IPS DF 4.7 (cell line): ENCODE measurements at regions not wholly inside any gene's neighbourhood (a gene's known extent, or its start where the extent isn't known, plus 50 kb on each side); places are given as distances from the start of the nearest gene placed in this dataset.

ENCODE experiments used
- DNase-seq: peaks from one replicate; pipeline ENCODE4 v3.0.0-alpha.2; 2013; ENCODE audit warnings: low spot score; ENCODE audit errors: extremely low read depth

DNA sequence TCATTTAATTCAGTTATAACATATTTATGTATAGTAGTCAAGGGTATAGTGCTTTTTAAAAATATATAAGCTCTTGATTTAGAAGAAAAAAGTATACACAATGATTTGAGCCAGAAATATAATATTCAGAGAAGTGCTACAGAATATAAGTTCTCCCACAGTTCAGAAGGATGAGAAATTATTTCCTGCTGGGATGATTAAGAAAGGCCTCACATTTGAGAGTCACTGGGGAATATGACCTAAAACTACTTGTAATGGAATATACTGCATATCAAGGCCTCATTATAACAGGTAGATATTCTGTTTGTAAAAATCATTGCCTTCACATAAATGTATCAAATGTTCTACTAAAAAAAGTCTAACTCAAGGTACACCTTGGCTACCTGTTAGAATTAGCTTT, 203.5 kb downstream of the MBD2 start:
- no peak for DNase-seq

DNA sequence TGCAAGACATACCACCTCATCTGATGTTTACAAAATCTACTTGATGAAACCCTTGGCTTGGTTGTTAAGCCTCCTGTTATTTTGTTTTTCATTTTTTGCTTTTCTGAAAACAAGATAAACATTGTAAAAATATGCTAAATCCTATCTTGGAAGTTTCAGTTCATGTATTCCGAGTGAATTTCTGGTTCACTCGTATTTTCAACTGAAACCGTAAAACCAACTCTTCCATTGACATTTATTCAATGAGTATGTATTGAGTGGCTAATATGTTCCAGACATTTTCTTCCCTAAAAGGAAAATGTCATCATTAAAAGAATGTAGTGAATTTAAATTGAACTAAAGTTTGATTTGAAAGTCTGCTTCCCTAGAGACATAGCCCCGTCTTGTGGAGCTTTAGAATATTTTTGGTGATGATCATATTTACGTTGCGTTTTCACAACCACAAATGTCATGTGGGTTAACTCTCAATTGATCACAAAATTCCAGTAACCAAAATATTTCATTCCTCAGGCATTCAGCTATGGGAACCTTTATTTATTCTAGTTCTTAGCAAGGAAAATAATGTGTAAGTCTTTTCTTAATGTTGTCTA, 204.2 kb downstream of the MBD2 start:
- no peak for DNase-seq

DNA sequence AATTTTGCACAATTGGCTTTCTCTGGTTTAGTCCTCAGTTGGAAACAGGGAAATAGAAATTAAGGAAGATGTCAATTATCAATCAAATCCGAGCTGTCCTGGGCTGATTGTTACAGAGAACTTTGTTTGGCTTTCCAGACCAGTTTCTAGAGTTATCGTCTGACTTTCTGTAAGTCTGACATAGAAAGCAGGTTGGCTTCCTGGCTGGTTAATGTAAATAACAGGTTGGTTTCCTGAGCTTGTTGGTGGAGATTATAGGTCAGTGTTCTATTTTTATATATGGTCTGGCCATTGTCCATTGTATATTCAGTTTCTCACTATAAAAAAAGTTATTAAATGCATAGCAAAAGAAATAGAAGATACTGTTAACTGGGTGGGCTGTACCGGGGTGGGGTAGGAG, 204.8 kb downstream of the MBD2 start:
- no peak for DNase-seq

DNA sequence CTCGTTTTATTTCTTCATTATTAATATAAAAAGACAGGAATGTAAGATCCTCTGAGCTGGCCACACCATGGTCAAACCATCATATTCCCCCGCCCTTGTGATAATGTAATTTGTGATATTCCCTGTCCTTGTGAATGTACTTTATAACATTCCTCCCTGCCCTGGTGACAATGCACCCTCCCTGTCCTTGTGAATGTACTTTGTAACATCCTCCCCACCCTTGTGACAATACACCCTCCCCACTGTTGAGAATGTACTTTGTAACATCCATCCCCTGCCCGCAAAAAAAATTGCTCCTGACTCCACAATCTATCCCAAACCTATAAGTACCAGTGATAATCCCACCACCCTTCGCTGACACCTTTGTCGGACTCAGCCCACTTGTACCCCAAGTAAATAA, 211.0 kb downstream of the MBD2 start:
- DNase-seq, result no peak

DNA sequence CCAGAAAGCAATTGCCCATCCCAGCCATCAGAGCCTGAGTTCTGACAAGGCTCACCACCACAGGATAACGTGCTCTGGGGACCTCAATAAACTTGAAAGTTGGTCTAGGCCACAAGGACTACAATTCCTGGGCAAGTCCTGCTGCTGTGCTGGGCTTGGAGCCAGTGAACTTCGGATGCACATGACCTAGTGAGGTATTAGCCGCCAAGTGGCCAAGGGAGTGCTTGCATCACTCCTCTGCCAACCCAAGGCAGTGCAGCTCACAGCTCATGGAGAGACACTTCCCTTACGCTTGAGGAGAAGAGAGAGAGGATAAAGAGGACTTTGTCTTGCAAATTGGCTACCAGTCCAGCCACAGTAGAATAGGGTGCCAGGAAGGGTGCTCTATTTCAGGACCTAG, 219.6 kb downstream of the MBD2 start:
- peak; percentile 44 for DNase-seq

DNA sequence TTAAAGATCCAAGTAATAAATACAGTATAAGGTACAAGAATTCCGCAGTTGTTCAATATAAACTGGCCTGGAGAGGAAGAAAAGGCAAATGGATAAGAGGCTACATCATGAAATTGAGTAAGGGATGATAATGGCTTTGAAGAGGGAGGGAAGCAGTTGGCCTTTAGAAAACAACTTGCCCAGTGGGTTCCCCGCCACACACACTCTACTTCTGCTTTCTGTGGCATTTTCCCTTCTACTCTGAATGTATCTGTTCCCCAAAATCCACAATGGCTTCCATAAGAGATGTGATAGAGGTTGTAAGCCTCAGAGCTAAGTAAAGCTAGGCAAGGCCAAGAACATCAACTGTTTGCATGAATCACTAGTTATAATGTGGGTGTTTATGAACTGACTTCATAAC, 221.3 kb downstream of the MBD2 start:
- DNase-seq, result no peak

DNA sequence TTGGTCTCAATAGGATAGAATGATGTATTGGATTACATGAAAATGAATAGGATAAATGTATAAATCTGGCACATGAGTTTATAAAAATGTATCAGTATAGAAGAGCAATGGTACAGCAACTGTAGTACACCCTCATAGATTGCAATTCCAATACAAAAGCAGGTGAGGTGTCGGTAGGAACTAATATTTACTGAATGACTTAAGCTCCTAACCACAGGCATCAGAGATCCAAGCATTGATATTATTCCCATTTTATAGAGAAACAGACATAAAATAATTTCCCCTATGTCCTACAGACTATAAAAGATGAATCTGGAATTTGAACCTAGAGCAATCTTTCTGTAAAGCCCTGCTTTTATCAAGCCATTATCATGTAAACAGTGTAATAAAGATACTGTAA, 227.4 kb downstream of the MBD2 start:
- no peak for DNase-seq

DNA sequence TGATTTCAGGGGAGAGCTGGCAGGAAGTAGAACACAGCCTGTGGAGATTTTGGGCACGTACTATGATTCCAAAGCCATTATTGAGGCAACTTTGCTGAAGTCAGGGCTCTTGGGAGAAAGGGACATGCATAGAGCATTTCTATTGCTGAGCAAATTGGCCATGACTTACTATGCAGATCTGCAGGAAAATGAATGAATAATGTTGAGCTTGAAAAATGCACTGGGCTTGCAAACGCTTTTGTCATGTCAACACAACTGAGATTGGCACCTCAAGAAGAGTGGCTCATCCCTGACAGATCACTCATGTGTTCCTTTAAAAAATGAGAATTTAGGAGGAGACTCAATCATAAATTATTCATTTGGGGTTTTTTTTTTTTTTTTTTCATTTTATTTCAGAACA, 230.5 kb downstream of the MBD2 start:
- no peak for DNase-seq

DNA sequence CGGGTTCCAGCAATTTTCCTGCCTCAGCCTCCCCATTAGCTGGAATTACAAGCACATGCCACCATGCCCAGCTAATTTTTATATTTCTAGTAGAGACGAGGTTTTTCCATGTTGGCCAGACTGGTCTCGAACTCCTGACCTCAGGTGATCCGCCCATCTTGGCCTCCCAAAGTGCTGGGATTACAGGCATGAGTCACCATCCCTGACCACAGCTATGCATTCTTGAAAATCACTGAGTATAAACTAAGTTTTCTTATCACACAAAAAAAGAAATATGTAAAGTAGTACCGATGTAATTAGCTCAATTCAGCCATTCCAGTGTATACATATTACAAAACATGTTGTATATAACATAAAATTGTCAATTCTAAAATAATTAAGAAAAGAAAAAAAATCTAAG, 232.7 kb downstream of the MBD2 start:
- no peak for DNase-seq

DNA sequence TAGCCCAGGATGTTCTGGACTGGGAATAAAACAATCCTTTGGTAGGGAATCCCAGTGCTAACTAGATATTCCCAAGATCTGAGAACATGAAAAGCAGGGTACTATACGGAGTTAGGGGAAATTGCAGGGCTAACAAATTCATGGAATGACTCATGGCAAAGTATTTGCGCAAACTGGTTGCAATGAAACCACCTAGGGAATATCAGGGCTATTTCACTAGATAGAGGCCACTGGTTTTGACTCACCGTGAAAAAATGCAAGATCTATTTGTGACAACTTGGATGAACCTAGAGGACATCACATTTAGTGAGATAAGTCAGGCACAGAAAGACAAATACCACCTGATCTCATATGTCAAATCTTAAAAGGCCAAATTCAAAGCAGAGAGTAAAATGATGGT, 233.3 kb downstream of the MBD2 start:
- no peak for DNase-seq

DNA sequence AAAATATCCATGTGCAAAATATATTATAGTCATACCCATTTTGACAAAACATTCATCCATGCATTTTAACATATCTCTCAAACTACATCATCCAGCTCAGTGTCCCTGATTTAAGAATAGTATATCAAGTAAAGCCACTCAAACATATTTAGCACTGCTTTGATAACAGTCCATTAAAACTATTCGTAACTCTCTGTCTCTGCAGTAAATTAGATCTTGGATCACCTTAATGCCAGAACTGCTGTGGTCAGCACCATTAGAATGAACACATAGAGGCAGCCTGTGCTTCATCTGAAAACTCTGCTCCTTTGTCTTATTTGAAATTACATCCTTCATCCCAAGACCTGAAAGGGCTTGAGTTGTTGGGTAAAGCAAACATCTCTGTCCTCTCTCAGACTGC, 234.0 kb downstream of the MBD2 start:
- DNase-seq, result no peak

DNA sequence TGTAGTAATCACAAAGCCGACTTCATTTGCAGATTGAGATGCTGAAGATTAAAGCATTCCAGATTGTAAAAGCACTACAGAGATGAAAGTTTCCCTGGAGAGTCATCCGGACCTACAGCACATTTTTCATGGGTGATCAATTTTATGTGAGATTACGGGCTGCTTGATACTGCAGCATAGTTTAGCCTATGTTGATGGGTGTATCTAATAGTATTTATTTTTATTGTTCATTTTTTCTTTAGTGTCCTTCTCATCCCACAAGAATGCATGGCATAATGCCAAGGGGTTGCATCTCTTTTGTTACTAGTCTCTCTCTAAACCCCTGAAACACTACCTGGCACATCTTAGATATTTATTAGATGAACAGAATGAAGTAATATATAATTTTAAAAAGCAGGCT, 240.4 kb downstream of the MBD2 start:
- DNase-seq, result no peak

DNA sequence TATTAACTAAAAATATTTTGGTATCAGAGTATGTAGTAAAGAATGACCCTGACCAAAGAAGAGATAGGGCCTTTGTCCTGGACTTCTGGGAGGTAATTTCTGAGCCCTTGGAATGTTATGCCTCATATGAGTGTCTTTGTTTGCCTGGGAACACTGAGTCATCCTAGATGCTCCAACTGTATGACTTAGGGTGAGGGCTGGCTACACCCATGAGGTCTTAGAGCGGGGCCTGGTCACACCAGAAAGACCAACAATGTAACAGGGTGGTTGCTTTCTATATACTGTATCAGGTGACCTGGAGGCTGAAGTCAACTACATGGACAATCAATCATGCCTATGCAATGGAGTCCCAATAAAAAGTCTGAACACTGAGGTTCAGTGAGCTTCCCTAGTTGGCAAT, 253.1 kb downstream of the MBD2 start:
- no peak for DNase-seq

DNA sequence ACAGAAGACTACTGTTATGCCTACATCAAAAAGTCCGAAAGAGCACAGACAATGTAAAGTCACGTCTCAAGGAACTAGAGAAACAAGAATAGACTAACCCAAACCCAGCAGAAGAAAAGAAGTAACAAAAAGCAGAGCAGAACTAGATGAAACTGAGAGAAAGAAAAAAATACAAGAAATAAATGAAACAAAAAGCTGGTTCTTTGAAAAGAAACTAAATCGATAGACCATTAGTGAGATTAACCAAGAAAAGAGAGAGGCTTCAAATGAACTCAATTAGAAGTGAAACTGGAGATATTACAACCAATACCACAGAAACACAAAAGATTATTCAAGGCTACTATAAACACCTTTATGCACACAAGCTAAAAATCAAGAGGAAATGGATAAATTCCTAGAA, 271.8 kb downstream of the MBD2 start:
- DNase-seq, result no peak

DNA sequence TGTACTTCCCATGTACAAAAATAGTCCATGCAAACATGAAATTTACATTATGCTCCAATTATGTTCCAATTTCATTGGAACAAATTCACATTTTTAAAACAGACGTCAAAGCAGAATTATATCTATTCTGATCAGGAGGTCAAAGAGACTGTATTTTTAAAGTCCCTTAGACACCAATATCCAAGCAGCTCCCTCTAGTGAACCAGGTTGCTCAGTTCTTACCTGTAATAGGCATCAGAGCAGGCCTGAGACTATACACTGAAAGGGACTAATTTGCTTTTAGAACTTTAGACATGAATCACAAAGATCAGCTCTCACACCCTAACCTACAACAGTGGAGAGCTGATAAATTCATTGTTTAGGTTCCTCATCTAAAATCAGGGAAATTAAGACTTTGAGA, 273.9 kb downstream of the MBD2 start:
- no peak for DNase-seq

DNA sequence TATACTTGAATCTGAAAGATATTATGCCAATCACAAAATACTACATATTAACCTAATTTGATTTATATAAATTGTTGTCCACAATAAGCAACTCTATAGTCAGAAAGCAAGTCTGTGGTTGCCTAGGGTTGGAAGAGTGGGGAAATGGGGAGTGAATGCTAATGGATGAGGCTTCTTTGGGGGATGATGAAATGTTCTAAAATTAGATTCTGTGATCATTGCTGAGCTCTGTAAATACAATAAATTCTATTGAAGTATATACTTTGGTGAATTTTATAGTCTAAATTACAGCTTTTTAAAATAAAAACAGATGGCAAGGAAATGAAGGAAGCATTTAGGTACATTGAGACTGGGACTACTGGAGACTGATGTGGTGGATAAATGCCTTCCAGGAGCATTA, 275.5 kb downstream of the MBD2 start:
- no peak for DNase-seq

DNA sequence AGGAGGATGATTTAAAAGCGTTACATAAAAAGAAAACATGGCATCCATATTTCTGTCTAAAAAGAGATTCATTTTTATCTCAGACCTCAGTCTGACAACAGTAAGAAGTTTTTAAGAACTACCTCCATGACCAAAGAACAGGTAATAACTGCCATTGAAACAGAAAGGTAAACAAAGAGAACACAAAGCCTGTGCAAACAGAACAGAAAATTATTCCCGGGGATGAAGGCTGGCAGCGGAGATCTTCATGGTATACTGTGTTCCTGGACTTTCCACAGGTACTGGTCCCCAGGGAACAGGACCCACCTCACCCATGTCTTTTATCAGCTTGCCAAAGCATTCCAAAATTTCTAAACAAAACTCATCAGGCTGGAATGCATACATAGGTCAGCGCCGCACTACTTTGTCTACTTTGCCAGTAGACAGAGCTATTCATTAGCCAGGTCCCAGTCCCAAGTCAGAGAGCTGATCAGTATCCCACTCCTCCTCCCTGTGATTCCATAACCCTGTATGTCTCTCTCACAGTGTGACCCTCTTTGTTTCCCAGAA, 277.3 kb downstream of the MBD2 start:
- no peak for DNase-seq

DNA sequence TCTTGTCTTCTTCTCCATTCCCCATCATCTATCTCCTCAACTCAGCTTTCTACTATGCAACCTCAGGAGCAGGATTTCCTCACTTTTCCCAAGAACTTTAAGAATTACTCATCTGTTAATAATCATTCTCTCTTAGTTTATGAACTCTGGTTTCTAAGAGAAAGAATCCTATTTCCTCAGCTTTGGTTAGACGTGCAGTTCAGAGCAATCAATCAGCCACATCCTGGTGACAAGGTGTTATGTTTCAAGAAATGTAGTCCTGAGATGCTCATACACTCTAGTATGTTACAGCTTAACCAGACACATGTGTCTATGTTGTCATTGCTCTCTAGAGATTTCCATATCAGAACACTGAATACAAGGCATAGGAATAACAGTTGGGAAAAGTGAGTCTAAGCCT, 277.9 kb downstream of the MBD2 start:
- DNase-seq, result no peak

DNA sequence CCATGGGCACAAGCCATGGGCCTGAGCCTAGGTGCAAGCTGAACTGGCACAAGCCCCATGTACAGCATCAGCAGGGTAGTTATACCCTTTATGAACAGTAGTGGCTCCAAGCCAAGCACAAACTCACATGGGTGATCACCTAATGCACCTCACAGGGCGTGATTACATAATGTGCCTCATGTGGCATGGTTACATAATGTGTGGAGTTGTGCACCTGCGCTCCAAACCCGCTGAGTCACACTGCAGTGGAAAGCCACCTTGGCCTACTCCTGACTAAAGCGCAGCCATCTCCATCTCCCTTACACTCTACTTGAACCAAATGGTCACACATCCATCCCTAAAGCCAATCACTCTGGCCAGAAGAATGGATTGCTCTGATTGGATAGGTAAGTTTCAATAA, 279.7 kb downstream of the MBD2 start:
- no peak for DNase-seq

DNA sequence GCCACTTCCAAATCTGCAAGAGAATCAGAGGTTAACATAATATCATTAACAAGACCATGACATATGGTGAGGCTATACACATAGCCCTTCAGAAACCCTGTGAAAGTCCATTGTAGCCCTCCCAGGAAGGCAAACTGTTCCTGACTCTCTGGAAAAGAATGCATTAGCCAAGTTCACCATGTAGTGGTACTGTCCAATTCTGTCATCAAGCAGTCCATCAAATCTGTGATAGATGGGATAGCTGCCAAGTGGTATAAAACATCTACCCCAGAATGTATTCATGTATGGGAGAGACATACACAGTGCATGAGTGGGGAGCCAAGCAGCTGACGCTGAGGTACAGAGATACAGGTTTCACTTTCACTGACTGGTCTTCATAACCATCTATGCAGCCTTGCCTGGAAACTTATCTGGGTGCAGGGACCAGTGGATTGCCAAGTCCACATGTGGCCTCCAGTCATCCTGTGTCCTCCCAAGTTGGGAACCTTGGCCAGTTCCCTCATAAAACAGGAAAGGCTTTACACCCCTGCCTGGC, 281.1 kb downstream of the MBD2 start:
- DNase-seq, result no peak

DNA sequence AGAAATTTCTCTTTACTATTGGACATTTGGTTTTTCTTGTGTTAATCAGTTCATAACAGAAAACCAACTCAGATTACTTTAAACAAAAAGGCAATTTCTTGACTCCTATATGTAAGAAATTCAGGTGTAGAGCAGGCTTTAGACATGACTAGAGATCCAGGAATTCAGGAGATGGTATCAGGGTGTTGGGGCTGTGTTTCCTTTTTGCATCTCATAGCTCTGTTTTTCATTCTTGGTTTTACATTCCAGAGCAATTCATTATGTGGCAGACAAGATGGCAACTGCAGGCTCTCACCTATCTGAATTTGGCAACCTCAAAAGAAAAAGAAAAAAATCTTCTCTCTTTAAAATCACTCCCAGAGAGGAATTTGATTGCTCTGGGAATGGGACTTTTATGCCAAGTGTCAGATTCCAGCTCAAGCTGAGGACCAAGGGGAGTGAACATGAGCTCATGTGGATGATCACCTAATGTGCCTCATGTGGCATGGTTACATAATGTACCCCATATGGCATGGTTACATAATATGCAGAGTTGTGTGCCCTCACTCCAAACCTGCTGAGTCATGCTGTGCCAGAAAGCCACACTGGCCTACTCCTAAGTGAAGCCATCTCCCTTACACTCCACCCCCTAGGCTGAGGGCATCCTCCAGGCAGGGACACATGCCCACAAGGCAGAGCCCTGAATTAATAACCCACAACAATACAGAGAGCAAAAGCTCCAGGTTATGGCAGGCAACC, 282.7 kb downstream of the MBD2 start:
- DNase-seq, result no peak

DNA sequence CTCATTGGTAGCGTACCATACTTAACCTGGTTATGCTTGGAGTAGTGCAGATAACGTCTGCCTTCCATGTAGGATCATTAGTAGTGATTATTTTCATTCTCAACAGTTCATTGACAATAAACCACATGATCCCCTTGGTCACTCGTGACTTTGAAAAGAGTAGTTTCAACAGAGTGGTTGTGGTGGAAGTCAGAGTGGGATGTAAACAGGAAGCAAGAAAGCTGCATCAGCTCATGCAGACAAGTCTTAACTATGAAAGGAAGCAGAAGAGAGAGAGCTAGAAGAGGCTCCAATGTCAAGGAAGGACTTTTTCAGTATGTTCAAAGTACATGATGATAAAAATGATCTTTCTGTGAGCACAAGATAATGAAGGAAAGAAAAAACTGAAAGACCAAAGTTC, 287.4 kb downstream of the MBD2 start:
- DNase-seq, result no peak

DNA sequence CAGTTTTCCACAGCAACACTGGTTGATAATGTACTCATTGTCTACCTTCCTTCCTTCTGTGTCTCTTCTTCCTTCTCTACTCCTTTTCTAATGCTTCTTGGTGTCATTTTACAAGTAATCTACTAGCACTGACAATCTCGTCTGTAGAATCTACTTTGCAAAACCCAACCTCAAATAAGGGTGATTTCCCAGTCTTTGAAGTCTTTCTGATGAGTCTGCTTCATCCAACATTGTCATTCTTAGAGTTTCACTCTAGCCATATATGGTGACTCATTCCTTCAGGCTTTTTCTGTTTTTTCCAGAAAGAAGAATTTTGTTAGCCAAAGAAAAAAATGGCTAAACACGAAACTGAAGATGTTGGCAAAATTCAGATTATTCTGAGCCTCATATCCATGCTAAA, 288.7 kb downstream of the MBD2 start:
- DNase-seq, result no peak
